ENCODE measurements at regions not wholly inside any gene's neighbourhood (a gene's known extent, or its start where the extent isn't known, plus 50 kb on each side); places are given as distances from the start of the nearest gene placed in this dataset.

DNA sequence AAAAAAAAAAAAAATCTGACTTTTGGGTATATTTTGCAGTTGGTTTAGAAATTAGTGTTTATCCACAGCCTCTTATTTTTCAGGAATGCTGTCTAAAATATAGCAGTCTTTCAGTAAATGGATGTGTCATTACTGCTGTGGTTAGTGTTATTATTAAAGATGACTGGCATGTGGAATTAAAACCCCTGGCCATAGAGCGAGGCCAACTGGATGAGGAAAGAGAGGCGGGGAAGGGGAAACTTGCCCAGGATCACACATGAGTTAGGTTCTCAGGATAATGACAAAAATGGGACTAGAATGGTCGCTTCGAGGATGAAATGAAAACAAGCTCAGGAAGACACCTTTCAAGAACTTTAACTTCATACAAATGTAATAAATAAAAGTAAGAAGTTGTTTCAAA, 57.4 kb upstream of the APCDD1 start:
- H3K4me1 Mint-ChIP-seq (ENCODE audit: low read depth, unreplicated experiment) = peaks cover 7% of the 10 kb centered on the region
- no peaks in the 10 kb centered on the region for H3K9me3 Mint-ChIP-seq (ENCODE audit: unreplicated experiment)
- Histone ChIP-seq H4K20me1 (ENCODE audit: insufficient read depth, low read length) (no peaks in the 10 kb centered on the region), H3K4me2 (ENCODE audit: low read length) (no peak overlapping the region), H3K4me1 (ENCODE audit: insufficient read depth, low read length) (no peaks in the 10 kb centered on the region), H3K36me3 (ENCODE audit: insufficient read depth, low read length) (no peaks in the 10 kb centered on the region), H3K9me3 (ENCODE audit: insufficient read depth, low read depth, low read length) (no peaks in the 10 kb centered on the region), H3K9ac (ENCODE audit: low read length) (no peak overlapping the region), H2AFZ (ENCODE audit: low read depth, low read length) (no peak overlapping the region), H3K27ac (ENCODE audit: low read depth, low read length) (no peak overlapping the region), H3K4me3 (ENCODE audit: insufficient read depth, low read depth, low read length) (no peak overlapping the region), H3K27me3 (ENCODE audit: insufficient read depth, low read length) (no peaks in the 10 kb centered on the region), H3K79me2 (ENCODE audit: insufficient read depth, low read length) (no peaks in the 10 kb centered on the region)
- no peak overlapping the region for H3K4me3 Mint-ChIP-seq (ENCODE audit: unreplicated experiment)
- H3K36me3 Mint-ChIP-seq (ENCODE audit: low read depth, unreplicated experiment) = no peaks in the 10 kb centered on the region
- FAIRE-seq (no peak), DNase-seq (ENCODE audit: low read depth) (no peak)
- no peak overlapping the region for H3K27ac Mint-ChIP-seq (ENCODE audit: unreplicated experiment)
- H3K27me3 Mint-ChIP-seq (ENCODE audit: low read depth, unreplicated experiment) = no peaks in the 10 kb centered on the region
- TF ChIP-seq, protein P1, sequence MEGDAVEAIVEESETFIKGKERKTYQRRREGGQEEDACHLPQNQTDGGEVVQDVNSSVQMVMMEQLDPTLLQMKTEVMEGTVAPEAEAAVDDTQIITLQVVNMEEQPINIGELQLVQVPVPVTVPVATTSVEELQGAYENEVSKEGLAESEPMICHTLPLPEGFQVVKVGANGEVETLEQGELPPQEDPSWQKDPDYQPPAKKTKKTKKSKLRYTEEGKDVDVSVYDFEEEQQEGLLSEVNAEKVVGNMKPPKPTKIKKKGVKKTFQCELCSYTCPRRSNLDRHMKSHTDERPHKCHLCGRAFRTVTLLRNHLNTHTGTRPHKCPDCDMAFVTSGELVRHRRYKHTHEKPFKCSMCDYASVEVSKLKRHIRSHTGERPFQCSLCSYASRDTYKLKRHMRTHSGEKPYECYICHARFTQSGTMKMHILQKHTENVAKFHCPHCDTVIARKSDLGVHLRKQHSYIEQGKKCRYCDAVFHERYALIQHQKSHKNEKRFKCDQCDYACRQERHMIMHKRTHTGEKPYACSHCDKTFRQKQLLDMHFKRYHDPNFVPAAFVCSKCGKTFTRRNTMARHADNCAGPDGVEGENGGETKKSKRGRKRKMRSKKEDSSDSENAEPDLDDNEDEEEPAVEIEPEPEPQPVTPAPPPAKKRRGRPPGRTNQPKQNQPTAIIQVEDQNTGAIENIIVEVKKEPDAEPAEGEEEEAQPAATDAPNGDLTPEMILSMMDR (IDR thresholded peaks at IDR 0.05; ENCODE audit: insufficient read depth, low read depth, low read length) = no peak
- no peak for TF ChIP-seq EZH2 (IDR thresholded peaks at IDR 0.05; ENCODE audit: insufficient read depth, low read length)

DNA sequence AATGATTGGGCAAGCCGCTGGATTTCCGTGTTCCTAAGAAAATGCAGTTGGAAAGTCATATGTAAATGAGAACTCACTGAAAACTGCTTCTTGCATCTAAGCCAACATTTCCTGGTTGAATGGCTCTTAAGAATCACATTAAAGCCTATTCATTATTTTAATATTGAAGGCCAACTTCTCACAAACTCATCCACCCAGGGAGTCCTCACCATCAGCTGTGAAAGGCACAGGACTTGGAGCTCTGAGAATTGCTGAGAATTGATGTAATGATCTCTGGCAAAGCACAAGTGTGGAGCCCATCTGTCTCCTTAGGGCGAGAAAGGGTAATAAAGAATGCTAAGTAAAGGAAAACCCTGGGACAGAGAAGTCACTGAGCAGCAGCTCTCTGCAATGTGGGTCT, 55.9 kb upstream of the APCDD1 start:
- Histone ChIP-seq H3K4me1 (ENCODE audit: insufficient read depth, low read length) (no peaks in the 10 kb centered on the region), H3K36me3 (ENCODE audit: insufficient read depth, low read length) (no peaks in the 10 kb centered on the region), H3K9ac (ENCODE audit: low read length) (no peak overlapping the region), H3K79me2 (ENCODE audit: insufficient read depth, low read length) (no peaks in the 10 kb centered on the region), H3K4me3 (ENCODE audit: insufficient read depth, low read depth, low read length) (no peak overlapping the region), H4K20me1 (ENCODE audit: insufficient read depth, low read length) (no peaks in the 10 kb centered on the region), H3K4me2 (ENCODE audit: low read length) (no peak overlapping the region), H3K27ac (ENCODE audit: low read depth, low read length) (no peak overlapping the region), H3K27me3 (ENCODE audit: insufficient read depth, low read length) (no peaks in the 10 kb centered on the region), H3K9me3 (ENCODE audit: insufficient read depth, low read depth, low read length) (no peaks in the 10 kb centered on the region), H2AFZ (ENCODE audit: low read depth, low read length) (no peak overlapping the region)
- no peak for DNase-seq (ENCODE audit: low read depth)
- no peaks in the 10 kb centered on the region for H3K27me3 Mint-ChIP-seq (ENCODE audit: low read depth, unreplicated experiment)
- no peaks in the 10 kb centered on the region for H3K36me3 Mint-ChIP-seq (ENCODE audit: low read depth, unreplicated experiment)
- TF ChIP-seq, protein P1 (IDR thresholded peaks at IDR 0.05; ENCODE audit: insufficient read depth, low read depth, low read length) = no peak
- TF ChIP-seq EZH2 (IDR thresholded peaks at IDR 0.05; ENCODE audit: insufficient read depth, low read length) = no peak
- no peaks in the 10 kb centered on the region for H3K9me3 Mint-ChIP-seq (ENCODE audit: unreplicated experiment)
- no peak overlapping the region for H3K4me3 Mint-ChIP-seq (ENCODE audit: unreplicated experiment)
- H3K4me1 Mint-ChIP-seq (ENCODE audit: low read depth, unreplicated experiment) = peaks cover 7% of the 10 kb centered on the region
- no peak for FAIRE-seq
- no peak overlapping the region for H3K27ac Mint-ChIP-seq (ENCODE audit: unreplicated experiment)

DNA sequence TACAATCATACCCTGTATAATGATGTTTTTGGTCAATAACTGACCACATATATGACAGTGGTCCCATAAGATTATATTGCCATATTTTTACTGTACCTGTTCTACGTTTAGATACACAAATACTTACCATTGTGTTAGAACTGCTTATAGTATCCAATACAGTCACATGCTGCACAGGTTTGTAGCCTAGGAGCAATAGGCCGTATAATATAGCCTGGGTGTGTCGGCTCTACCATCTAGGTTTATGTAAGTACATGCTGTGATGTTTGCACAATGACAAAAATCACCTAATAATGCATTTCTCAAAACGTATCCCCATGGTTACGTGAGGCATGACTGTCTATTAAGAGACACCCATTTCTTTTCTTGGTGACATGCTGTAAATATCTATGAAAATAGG, 55.0 kb upstream of the APCDD1 start:
- H3K4me1 ChIP-seq (ENCODE audit: insufficient read depth, low read length) = no peaks in the 10 kb centered on the region
- no peaks in the 10 kb centered on the region for H3K36me3 Mint-ChIP-seq (ENCODE audit: low read depth, unreplicated experiment)
- H3K27me3 Mint-ChIP-seq (ENCODE audit: low read depth, unreplicated experiment) = no peaks in the 10 kb centered on the region

More for the DNA sequence above, 55.0 kb upstream of the APCDD1 start:
- Histone ChIP-seq H2AFZ (ENCODE audit: low read depth, low read length) (no peak overlapping the region), H3K4me3 (ENCODE audit: insufficient read depth, low read depth, low read length) (no peak overlapping the region), H4K20me1 (ENCODE audit: insufficient read depth, low read length) (no peaks in the 10 kb centered on the region), H3K9me3 (ENCODE audit: insufficient read depth, low read depth, low read length) (no peaks in the 10 kb centered on the region), H3K9ac (ENCODE audit: low read length) (no peak overlapping the region), H3K27ac (ENCODE audit: low read depth, low read length) (no peak overlapping the region), H3K36me3 (ENCODE audit: insufficient read depth, low read length) (no peaks in the 10 kb centered on the region), H3K79me2 (ENCODE audit: insufficient read depth, low read length) (no peaks in the 10 kb centered on the region), H3K27me3 (ENCODE audit: insufficient read depth, low read length) (no peaks in the 10 kb centered on the region), H3K4me2 (ENCODE audit: low read length) (no peak overlapping the region)
- FAIRE-seq (no peak), DNase-seq (ENCODE audit: low read depth) (no peak)
- Mint-ChIP-seq H3K27ac (ENCODE audit: unreplicated experiment) (no peak overlapping the region), H3K9me3 (ENCODE audit: unreplicated experiment) (no peaks in the 10 kb centered on the region), H3K4me1 (ENCODE audit: low read depth, unreplicated experiment) (peaks cover 7% of the 10 kb centered on the region), H3K4me3 (ENCODE audit: unreplicated experiment) (no peak overlapping the region)
- no peak for TF ChIP-seq EZH2 (IDR thresholded peaks at IDR 0.05; ENCODE audit: insufficient read depth, low read length)
- TF ChIP-seq, protein P1 (IDR thresholded peaks at IDR 0.05; ENCODE audit: insufficient read depth, low read depth, low read length) = no peak

Measured in astrocyte (in vitro differentiated cells and primary cell).